SK-N-MC (cell line): ENCODE measurements at regions not wholly inside any gene's neighbourhood (a gene's known extent, or its start where the extent isn't known, plus 50 kb on each side); places are given as distances from the start of the nearest gene placed in this dataset.

Experiments
- EZH2 ChIP-seq: fragments of 200-600 bp; sonication (generic); IDR thresholded peaks from one replicate; pipeline ENCODE4 v1.6.1; 2017; ENCODE audit warnings: antibody characterized with exemption
- POLR2AphosphoS5 ChIP-seq: IDR thresholded peaks from 2 replicates; pipeline ENCODE4 v1.6.1; 2012; ENCODE audit warnings: mild to moderate bottlenecking, low read depth, low read length, borderline replicate concordance

GRCh38 chr1:91160363-91161075 is 138.7 kb upstream of the ZNF644 start:
- no peak for TF ChIP-seq EZH2
- no peak for TF ChIP-seq POLR2AphosphoS5
